Activated gamma-delta T cell treated with anti-CD3 and anti-CD28 coated beads, Interleukin-2, amount 50 U/mL, for 16 hours (primary cell): ENCODE measurements at regions not wholly inside any gene's neighbourhood (a gene's known extent, or its start where the extent isn't known, plus 50 kb on each side); places are given as distances from the start of the nearest gene placed in this dataset.
"Not testable (repeated sequence)": the region's sequence is repeated elsewhere in the genome, so short reads cannot be mapped to it uniquely, and the experiment has no call there.

Experiments
- DNase-seq: peaks from one replicate; pipeline ENCODE4 v3.0.0-alpha.2; 2020; ENCODE audit warnings: low read depth

DNA sequence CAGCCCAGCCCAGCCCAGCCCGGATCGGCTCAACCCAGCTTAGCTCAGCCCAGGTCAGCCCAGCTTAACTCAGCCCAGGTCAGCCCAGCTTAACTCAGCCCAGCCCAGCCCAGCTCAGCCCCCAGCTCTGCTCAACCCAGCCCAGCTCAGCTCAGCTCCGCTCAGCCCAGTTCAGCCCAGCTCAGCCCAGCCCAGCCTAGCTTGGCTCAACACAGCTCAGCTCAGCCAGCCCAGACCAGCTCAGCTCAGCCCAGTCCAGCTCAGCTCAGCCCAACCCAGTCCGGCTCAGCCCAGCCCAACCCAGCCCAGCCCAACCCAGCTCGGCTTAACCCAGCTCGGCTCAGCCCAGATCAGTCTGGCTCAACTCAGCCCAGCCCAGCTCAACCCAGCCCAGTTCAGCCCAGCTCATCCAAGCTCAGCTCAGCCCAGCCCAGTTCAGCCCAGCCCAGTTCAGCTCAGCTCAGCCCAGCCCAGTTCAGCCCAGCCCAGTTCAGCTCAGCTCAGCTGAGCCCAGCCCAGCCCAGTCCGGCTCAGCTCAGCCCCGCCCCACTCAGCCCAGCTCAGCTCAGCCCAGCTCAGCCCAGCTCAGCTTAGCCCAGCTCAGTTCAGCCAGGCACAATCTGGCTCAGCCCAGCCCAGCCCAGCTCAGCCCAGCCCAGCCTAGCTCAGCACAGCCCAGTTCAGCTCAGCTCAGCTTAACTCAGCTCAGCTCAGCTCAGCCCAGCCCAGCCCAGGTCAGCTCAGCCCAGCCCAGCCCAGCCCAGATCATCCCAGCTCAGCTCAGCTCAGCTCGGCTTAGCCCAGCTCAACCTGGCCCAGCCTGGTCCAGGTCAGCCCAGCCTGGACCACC lies 331.7 kb downstream of the TMEM121 start:
- no peak for DNase-seq

- no peak for DNase-seq
Observed at GRCh38 chr14:105858676-105859025, 332.3 kb downstream of the TMEM121 start.

DNA sequence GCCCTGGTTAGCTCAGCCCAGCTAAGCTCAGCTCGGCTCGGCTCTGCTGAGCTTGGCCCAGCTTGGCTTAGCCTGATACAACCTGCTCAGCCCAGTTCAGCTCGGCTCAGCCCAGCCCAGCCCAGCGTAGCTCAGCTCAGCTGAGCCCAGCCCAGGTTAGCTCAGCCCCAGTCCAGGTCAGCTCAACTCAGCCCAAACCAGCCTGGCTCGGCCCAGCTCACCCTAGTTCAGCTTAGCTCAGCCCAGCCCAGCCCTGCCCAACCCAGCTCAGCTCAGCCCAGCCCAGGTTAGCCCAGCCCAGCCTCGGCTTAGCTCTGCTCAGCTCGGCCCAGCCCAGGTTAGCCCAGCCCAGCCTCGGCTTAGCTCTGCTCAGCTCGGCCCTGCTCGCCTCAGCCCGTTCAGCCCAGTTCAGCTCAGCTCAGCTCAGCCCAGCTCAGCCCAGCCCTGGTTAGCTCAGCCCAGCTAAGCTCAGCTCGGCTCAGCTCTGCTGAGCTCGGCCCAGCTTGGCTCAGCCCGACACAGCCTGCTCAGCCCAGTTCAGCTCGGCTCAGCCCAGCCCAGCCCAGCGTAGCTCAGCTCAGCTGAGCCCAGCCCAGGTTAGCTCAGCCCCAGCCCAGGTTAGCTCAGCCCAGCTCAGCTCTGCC lies 332.8 kb downstream of the TMEM121 start:
- not testable (repeated sequence) for DNase-seq

- no peak for DNase-seq
Observed at GRCh38 chr14:105859717-105860614, 333.6 kb downstream of the TMEM121 start.

- no peak for DNase-seq
Observed at GRCh38 chr14:105860615-105861580, 334.5 kb downstream of the TMEM121 start.

GRCh38 chr14:105861985-105862465 lies 335.6 kb downstream of the TMEM121 start:
- DNase-seq = no peak

GRCh38 chr14:105862581-105863239 lies 336.3 kb downstream of the TMEM121 start:
- DNase-seq = no peak

GRCh38 chr14:105863296-105864108 lies 337.1 kb downstream of the TMEM121 start:
- DNase-seq = no peak

DNA sequence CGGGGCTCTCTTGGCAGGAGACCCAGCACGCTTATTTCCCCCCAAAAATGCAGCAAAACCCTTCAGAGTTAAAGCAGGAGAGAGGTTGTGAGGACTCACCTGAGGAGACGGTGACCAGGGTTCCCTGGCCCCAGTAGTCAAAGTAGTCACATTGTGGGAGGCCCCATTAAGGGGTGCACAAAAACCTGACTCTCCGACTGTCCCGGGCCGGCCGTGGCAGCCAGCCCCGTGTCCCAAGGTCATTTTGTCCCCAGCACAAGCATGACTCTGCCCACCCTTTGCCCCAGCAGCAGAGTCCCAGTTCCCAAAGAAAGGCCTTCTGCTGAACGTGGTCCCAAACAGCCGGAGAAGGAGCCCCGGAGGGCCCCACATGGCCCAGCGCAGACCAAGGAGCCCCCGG lies 337.7 kb downstream of the TMEM121 start:
- no peak for DNase-seq

DNA sequence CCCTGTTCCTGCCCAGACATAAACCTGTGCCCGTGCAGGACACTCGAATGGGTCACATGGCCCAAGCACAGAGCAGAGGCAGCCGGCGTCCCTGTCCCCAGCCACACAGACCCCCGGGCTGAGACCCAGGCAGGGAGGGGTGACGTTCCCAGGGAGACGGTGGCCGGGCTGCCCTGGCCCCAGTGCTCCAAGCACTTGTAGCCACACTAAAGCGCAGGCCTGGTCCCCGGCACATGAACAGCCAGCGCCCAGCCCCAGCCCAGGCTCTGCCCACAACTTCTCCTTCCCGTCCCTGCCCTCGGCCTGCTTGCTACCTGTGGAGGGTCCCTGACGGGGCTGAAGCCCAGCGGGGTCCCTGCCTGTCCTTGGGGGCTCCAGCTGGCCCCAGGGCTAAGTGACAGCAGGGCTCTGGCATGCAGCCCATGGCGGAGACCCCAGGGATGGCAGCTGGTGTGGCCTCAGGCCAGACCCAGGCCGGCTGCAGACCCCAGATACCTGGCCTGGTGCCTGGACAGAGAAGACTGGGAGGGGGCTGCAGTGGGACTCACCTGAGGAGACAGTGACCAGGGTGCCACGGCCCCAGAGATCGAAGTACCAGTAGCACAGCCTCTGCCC lies 338.4 kb downstream of the TMEM121 start:
- no peak for DNase-seq

DNA sequence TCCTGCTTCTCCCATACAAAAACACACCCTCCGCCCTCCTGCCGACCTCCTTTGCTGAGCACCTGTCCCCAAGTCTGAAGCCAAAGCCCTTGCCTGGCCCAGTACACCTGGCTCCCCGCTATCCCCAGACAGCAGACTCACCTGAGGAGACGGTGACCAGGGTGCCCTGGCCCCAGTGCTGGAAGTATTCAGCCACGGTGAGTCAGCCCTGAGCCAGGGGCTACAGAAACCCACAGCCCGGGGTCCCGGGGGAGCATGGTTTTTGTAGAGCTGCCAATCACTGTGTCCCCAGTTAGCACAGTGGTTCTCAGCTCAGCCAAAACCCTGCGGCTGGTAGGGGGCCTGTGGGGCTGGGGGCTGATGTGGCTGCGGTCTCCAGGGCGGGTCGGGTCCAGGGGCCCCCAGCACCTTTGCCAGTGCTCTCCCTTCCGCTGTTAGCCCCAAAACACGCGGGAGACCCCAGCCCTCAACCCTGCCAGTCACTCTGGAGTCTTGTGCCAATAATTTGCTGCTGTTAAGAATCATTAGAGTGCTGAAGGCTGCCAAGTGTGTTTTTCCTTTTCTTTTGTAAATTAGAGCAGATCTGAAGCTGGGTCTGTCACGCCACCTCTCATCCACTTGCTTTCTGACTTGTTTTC lies 339.0 kb downstream of the TMEM121 start:
- DNase-seq = no peak

DNA sequence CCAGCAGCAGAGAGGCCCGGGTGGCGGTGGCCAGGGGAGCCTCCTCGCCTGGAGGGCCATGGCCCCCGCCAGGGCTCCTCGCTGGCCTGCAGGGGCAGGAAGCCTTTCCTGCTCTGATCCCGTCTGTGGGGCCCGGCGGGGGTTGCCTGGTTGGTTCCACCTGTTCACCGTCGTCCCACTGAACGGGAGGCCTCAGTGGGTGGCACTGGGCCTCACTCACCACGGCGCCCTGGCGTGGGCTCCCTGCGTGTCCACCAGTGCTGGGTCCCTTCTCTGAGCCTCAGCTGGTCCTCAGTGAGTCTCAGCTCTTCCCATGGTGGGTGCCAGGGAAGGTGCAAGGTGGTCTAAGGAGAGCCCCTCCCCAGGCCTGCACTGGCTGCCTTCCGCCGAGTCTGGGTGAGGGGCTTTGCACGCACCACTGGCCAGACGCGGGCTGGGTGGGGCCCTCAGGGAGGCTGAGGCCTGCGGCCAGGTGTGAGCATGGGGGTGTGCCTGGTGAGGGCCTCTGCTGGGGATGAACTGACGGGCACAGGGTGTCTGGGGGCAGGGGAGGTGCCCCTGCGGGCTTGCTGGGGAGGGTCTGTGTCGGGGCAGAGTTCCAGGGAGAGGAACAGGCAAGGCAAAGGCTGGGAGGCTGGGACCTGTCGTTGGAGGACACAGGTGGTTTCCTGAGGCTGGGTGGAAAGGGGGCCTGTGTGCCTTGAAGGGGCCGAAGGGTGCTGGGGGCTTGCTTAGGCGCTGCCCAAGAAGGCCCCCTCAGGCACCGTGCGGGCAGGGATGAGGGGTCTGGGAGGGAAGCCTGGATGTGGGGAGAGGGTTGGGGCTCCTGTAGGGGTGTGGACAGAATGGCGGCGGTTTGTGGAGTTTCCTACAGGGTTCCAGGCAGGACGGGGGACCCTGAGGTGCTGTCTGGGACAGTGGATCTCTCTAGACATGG lies 339.8 kb downstream of the TMEM121 start:
- DNase-seq = no peak

DNA sequence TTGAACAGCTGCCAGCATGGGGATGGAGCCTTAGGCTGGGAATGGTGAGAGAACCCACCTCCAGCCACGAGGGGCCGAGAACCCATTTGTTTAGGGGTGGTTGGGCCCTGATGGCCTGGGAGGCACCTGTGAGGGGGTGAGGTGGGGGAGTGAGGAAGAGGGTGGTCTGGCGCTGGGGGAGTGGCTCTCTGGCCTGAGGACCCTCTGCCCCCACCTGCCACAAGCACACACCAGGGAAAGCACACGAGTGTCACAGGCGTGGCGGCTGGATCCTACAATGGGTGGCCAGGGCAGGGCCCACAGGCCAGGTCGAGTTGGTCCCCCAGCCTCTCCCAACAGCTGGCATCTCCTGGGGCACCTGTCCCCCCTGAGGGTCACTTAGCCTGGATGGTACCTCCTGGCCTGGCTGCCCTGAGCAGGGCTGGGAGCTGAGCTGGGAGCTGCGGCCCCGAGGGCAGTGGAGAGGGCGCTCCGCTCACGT lies 340.5 kb downstream of the TMEM121 start:
- no peak for DNase-seq

GRCh38 chr14:105867961-105868599 lies 341.7 kb downstream of the TMEM121 start:
- DNase-seq = no peak

GRCh38 chr14:105871590-105871989 lies 345.2 kb downstream of the TMEM121 start:
- no peak for DNase-seq

DNA sequence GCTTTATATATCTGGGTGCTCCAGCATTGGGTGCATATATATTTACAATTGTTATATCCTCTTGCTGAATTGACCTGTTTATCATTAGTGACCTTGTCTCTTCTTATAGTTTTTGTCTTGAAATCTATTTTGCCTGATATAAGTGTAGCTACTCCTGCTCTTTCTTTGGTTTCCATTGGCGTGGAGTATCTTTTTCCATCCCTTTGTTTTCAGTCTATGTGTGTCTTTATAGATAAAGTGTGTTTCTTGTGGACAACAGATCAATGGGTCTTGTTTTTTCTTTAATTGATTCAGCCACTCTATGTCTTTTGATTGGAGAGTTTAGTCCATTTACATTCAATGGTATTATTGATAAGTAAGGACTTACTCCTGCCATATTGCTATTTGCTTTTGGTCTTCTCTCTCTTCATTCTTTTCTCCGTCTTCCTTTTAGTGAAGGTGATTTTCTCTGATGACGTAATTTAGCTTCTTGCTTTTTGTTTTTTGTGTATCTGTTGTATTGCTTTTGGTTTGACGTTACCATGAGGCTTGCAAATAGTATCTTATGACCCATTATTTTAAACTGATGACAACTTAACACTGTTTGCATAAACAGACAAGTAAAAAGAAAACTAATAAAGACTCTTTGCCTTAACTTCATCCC lies 347.6 kb downstream of the TMEM121 start:
- no peak for DNase-seq

DNA sequence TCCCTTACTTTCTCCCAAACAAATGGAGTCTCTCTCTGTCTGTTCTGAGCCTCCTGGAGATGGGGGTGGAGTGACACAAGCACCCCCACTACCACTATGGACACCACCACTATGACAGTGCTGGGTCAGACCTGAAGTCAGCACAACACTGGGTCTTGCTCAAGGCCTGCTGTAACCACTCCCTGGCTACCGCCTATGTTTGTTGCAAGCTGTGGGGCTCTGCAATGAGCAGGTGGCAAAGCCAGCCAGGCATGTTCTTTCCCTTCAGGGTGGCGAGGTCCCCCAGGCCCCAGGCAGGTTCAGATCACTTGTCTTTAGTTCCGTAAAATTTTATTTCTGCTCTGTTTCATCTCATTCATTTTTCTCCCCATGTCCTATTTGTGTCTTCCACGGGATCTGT lies 349.8 kb downstream of the TMEM121 start:
- DNase-seq = no peak
